Ishikawa (cell line): ENCODE measurements at regions not wholly inside any gene's neighbourhood (a gene's known extent, or its start where the extent isn't known, plus 50 kb on each side); places are given as distances from the start of the nearest gene placed in this dataset.

Experiments
- CEBPB ChIP-seq: IDR thresholded peaks from 2 replicates; pipeline ENCODE4 v1.6.1; 2012
- CREB1 ChIP-seq: IDR thresholded peaks from 2 replicates; pipeline ENCODE4 v1.6.1; 2012; ENCODE audit warnings: low read depth
- EGR1 ChIP-seq: IDR thresholded peaks from 2 replicates; pipeline ENCODE4 v1.6.1; 2012
- EP300 ChIP-seq: IDR thresholded peaks from 2 replicates; pipeline ENCODE4 v1.6.1; 2012; ENCODE audit warnings: borderline replicate concordance
- FOXM1 ChIP-seq: IDR thresholded peaks from 2 replicates; pipeline ENCODE4 v1.6.1; 2012; ENCODE audit warnings: low read depth, borderline replicate concordance
- MAX ChIP-seq: IDR thresholded peaks from 2 replicates; pipeline ENCODE4 v1.6.1; 2012
- NFIC ChIP-seq: IDR thresholded peaks from 2 replicates; pipeline ENCODE4 v1.6.1; 2012
- RAD21 ChIP-seq: IDR thresholded peaks from 2 replicates; pipeline ENCODE4 v1.6.1; 2012; ENCODE audit warnings: low read depth
- REST ChIP-seq: IDR thresholded peaks from 2 replicates; pipeline ENCODE4 v1.6.1; 2012; ENCODE audit warnings: low read depth, mild to moderate bottlenecking
- TAF1 ChIP-seq: IDR thresholded peaks from 2 replicates; pipeline ENCODE4 v1.6.1; 2012; ENCODE audit warnings: low read depth, mild to moderate bottlenecking
- TCF12 ChIP-seq: IDR thresholded peaks from 2 replicates; pipeline ENCODE4 v1.6.1; 2012; ENCODE audit warnings: low read depth
- TEAD4 ChIP-seq: IDR thresholded peaks from 2 replicates; pipeline ENCODE4 v1.6.1; 2012
- USF1 ChIP-seq: IDR thresholded peaks from 2 replicates; pipeline ENCODE4 v1.6.1; 2012
- YY1 ChIP-seq: IDR thresholded peaks from 2 replicates; pipeline ENCODE4 v1.6.1; 2012; ENCODE audit warnings: low read depth
- ZBTB7A ChIP-seq: IDR thresholded peaks from 2 replicates; pipeline ENCODE4 v1.6.1; 2012; ENCODE audit warnings: low read depth

- TF ChIP-seq RAD21 (no peak), FOXM1 (no peak), EP300 (no peak), ZBTB7A (no peak), MAX (no peak), EGR1 (no peak), TCF12 (no peak), USF1 (no peak)
Measured at GRCh38 chr18:8943900-8944870, 158.3 kb upstream of the NDUFV2 start.

- TF ChIP-seq CEBPB (no peak), EP300 (no peak), TCF12 (no peak), CREB1 (no peak), FOXM1 (no peak), NFIC (no peak), REST (no peak), USF1 (no peak), TAF1 (no peak), RAD21 (no peak), MAX (no peak), EGR1 (no peak), YY1 (no peak), TEAD4 (no peak)
Measured at GRCh38 chr18:8944871-8945245, 157.6 kb upstream of the NDUFV2 start.

GRCh38 chr18:8945514-8945913 lies 157.0 kb upstream of the NDUFV2 start:
- TF ChIP-seq MAX (no peak), NFIC (no peak), TAF1 (no peak), TCF12 (no peak), TEAD4 (no peak), EP300 (no peak), RAD21 (no peak), YY1 (no peak)

- TF ChIP-seq EP300 (no peak), TEAD4 (no peak), ZBTB7A (no peak), REST (no peak), FOXM1 (no peak)
Measured at GRCh38 chr18:8946066-8946838, 156.2 kb upstream of the NDUFV2 start.

GRCh38 chr18:8947566-8947965 lies 154.9 kb upstream of the NDUFV2 start:
- TF ChIP-seq NFIC (0 out of 2 replicates have a peak, but pooled peaks have one; percentile 24), USF1 (no peak), TAF1 (no peak)
